ENCODE measurements at regions not wholly inside any gene's neighbourhood (a gene's known extent, or its start where the extent isn't known, plus 50 kb on each side); places are given as distances from the start of the nearest gene placed in this dataset.

DNA sequence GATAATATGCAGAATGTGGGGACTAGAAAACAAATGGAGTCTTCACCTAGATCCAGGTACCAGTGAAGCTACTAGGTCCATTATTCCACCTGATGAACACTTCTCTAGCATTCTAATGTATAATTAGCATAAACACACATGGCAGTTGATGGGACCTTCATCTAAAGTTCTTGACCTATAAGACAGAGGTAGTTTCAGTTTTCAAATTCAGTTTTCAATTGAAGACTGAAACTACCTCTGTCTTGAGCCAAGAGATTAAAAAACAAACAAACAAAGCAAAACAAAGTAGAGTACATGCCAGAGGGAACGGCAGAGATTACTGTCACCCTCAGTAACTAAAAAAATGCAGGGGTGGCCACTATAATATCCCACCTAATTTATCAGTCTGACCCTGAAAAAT is 199.9 kb upstream of the NEIL3 start:
- TF ChIP-seq, protein P1, sequence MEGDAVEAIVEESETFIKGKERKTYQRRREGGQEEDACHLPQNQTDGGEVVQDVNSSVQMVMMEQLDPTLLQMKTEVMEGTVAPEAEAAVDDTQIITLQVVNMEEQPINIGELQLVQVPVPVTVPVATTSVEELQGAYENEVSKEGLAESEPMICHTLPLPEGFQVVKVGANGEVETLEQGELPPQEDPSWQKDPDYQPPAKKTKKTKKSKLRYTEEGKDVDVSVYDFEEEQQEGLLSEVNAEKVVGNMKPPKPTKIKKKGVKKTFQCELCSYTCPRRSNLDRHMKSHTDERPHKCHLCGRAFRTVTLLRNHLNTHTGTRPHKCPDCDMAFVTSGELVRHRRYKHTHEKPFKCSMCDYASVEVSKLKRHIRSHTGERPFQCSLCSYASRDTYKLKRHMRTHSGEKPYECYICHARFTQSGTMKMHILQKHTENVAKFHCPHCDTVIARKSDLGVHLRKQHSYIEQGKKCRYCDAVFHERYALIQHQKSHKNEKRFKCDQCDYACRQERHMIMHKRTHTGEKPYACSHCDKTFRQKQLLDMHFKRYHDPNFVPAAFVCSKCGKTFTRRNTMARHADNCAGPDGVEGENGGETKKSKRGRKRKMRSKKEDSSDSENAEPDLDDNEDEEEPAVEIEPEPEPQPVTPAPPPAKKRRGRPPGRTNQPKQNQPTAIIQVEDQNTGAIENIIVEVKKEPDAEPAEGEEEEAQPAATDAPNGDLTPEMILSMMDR (IDR thresholded peaks at IDR 0.05): no peak
- TF ChIP-seq ZFX (IDR thresholded peaks at IDR 0.05; ENCODE audit: borderline replicate concordance): no peak
